PC-9 (cell line): ENCODE measurements at regions not wholly inside any gene's neighbourhood (a gene's known extent, or its start where the extent isn't known, plus 50 kb on each side); places are given as distances from the start of the nearest gene placed in this dataset.

Source experiments
- BruUV-seq: library from RNA; stranded (reverse); fragments of 400-500 nt; replicated peaks from 2 replicates; lab custom pipeline; 2021; lab: Mats Ljungman, UMichigan
- CTCF ChIA-PET: fragments of 300-600 bp; sonication (Branson Sonifier 250); formaldehyde crosslinking; loops from one replicate; lab custom pipeline; 2022; ENCODE audit warnings: antibody characterized with exemption; lab: Charles Lee
- POLR2A ChIA-PET: fragments of 300-600 bp; sonication (Branson Sonifier 250); formaldehyde crosslinking; loops from one replicate; lab custom pipeline; 2022; ENCODE audit warnings: antibody characterized with exemption; ENCODE audit not compliant: unreplicated experiment; lab: Charles Lee
- DNase-seq, 2 experiments: peaks; one replicate each; pipeline versions ENCODE4 v3.0.0 to v3.0.0-alpha.2; 2015 to 2022; ENCODE audit warnings: mixed read lengths in 1 of 2
- H2AFZ ChIP-seq: fragments of 200-600 bp; sonication (generic); 2 replicates; pipeline ENCODE4 v1.8.1; 2017; ENCODE audit warnings: antibody characterized with exemption
- H3F3A ChIP-seq: fragments of 200-600 bp; sonication (generic); 2 replicates; pipeline ENCODE4 v1.8.1; 2017; ENCODE audit warnings: antibody characterized with exemption, mild to moderate bottlenecking, low read depth; ENCODE audit not compliant: insufficient read depth
- H3K27ac ChIP-seq: fragments of 200-600 bp; sonication (generic); 2 replicates; pipeline ENCODE4 v1.6.1; 2016; ENCODE audit warnings: mixed run types
- H3K27me3 ChIP-seq: fragments of 200-600 bp; sonication (generic); 2 replicates; pipeline ENCODE4 v1.6.1; 2016; ENCODE audit warnings: low read depth, mixed run types; ENCODE audit not compliant: insufficient read depth
- H3K36me3 ChIP-seq: fragments of 200-600 bp; sonication (generic); 2 replicates; pipeline ENCODE4 v1.6.1; 2016; ENCODE audit warnings: low read depth, mixed run types
- H3K4me1 ChIP-seq: fragments of 200-600 bp; sonication (generic); replicated peaks from 2 replicates; pipeline ENCODE4 v1.6.1; 2016; ENCODE audit warnings: mixed run types; ENCODE audit not compliant: insufficient read depth
- H3K4me2 ChIP-seq: fragments of 200-600 bp; sonication (generic); 2 replicates; pipeline ENCODE4 v1.6.1; 2017; ENCODE audit warnings: mixed run types
- H3K4me3 ChIP-seq: fragments of 200-600 bp; sonication (generic); 2 replicates; pipeline ENCODE4 v1.6.1; 2016; ENCODE audit warnings: mixed run types
- H3K79me2 ChIP-seq: fragments of 200-600 bp; sonication (generic); 2 replicates; pipeline ENCODE4 v1.6.1; 2017; ENCODE audit warnings: low read depth, mixed run types
- H3K9me2 ChIP-seq: fragments of 200-600 bp; sonication (generic); 2 replicates; pipeline ENCODE4 v1.8.1; 2017; ENCODE audit warnings: mild to moderate bottlenecking; ENCODE audit not compliant: insufficient read depth
- H3K9me3 ChIP-seq: fragments of 200-600 bp; sonication (generic); 2 replicates; pipeline ENCODE4 v1.8.1; 2016; ENCODE audit warnings: low read depth; ENCODE audit not compliant: insufficient read depth
- H4K20me1 ChIP-seq: fragments of 200-600 bp; sonication (generic); 2 replicates; pipeline ENCODE4 v1.8.1; 2017; ENCODE audit not compliant: insufficient read depth
- CTCF ChIP-seq: fragments of 200-600 bp; sonication (generic); conservative IDR thresholded peaks from 2 replicates; pipeline ENCODE4 v1.6.1; 2017; ENCODE audit warnings: mixed run types, antibody characterized with exemption, mild to moderate bottlenecking, moderate library complexity
- EZH2 ChIP-seq: fragments of 200-600 bp; sonication (generic); IDR thresholded peaks from 2 replicates; pipeline ENCODE4 v1.8.0; 2017; ENCODE audit warnings: antibody characterized with exemption, low read depth
- intact Hi-C: fragments of 100-400 bp; cut with micrococcal nuclease; formaldehyde crosslinking; loops from one replicate; pipeline ENCODE4 v1.10.0; 2022; ENCODE audit not compliant: unreplicated experiment

- peaks cover 93% of the 10 kb centered on the region for H3K27me3 ChIP-seq
- TF ChIP-seq CTCF (no peak), EZH2 (no peak)
- H4K20me1 ChIP-seq, result no peaks in the 10 kb centered on the region
- H3K79me2 ChIP-seq, result no peaks in the 10 kb centered on the region
- no peak for DNase-seq
- no peaks in the 10 kb centered on the region for H3F3A ChIP-seq
- no peak overlapping the region for H3K4me2 ChIP-seq
- H3K4me1 ChIP-seq, result no peaks in the 10 kb centered on the region
- POLR2A ChIA-PET, result no interaction called here
- H2AFZ ChIP-seq, result no peak overlapping the region
- H3K9me3 ChIP-seq, result no peaks in the 10 kb centered on the region
- H3K9me2 ChIP-seq, result no peaks in the 10 kb centered on the region
- intact Hi-C loops, result no loop called here
- no TSS peak for BruUV-seq
- CTCF ChIA-PET, result interaction anchor here (0.9 kb wide), 1 partner anchor 141 kb away, joined by 3 read pairs; no protein-coding TSS in a partner anchor
- no peak overlapping the region for H3K4me3 ChIP-seq
- H3K27ac ChIP-seq, result no peak overlapping the region
- no peaks in the 10 kb centered on the region for H3K36me3 ChIP-seq
Measured at GRCh38 chr12:111157486-111157885, 211.4 kb downstream of the PHETA1 start.

- Histone ChIP-seq H4K20me1 (no peaks in the 10 kb centered on the region), H3F3A (no peaks in the 10 kb centered on the region), H3K27me3 (peaks cover 92% of the 10 kb centered on the region), H2AFZ (no peak overlapping the region), H3K4me2 (no peak overlapping the region), H3K9me2 (no peaks in the 10 kb centered on the region), H3K36me3 (no peaks in the 10 kb centered on the region), H3K4me3 (no peak overlapping the region), H3K27ac (no peak overlapping the region), H3K4me1 (no peaks in the 10 kb centered on the region), H3K79me2 (no peaks in the 10 kb centered on the region), H3K9me3 (no peaks in the 10 kb centered on the region)
- no TSS peak for BruUV-seq
- no peak for TF ChIP-seq EZH2
- TF ChIP-seq CTCF, result peak; percentile 49; the same call in 1 of the 2 replicates
- ChIA-PET CTCF (no interaction called here), POLR2A (no interaction called here)
- DNase-seq, result peak in 1 of 2 experiments; percentile 44
- intact Hi-C loops, result no loop called here
Measured at GRCh38 chr12:111156304-111156703, 212.6 kb downstream of the PHETA1 start.

- Histone ChIP-seq H3K4me3 (no peak overlapping the region), H3K9me3 (no peaks in the 10 kb centered on the region), H3F3A (no peaks in the 10 kb centered on the region), H4K20me1 (no peaks in the 10 kb centered on the region), H3K79me2 (no peaks in the 10 kb centered on the region), H3K36me3 (no peaks in the 10 kb centered on the region), H2AFZ (no peak overlapping the region), H3K4me2 (no peak overlapping the region), H3K4me1 (no peaks in the 10 kb centered on the region), H3K9me2 (no peaks in the 10 kb centered on the region), H3K27me3 (peaks cover 91% of the 10 kb centered on the region), H3K27ac (no peak overlapping the region)
- intact Hi-C loops, result no loop called here
- no peak for TF ChIP-seq CTCF
- TF ChIP-seq EZH2, result no peak
- POLR2A ChIA-PET, result no interaction called here
- no peak for DNase-seq
- CTCF ChIA-PET, result no interaction called here
- BruUV-seq, result no TSS peak
Measured at GRCh38 chr12:111155521-111155920, 213.4 kb downstream of the PHETA1 start.
